Erythroblast (primary cell): ENCODE measurements at regions not wholly inside any gene's neighbourhood (a gene's known extent, or its start where the extent isn't known, plus 50 kb on each side); places are given as distances from the start of the nearest gene placed in this dataset.

Experiments used
- GATA1 ChIP-seq: IDR thresholded peaks from 2 replicates; pipeline ENCODE4 v1.6.1; 2011; ENCODE audit warnings: low read depth, mild to moderate bottlenecking, control low read depth, low read length, moderate library complexity
- POLR2A ChIP-seq: IDR thresholded peaks from 2 replicates; pipeline ENCODE4 v1.6.1; 2011; ENCODE audit warnings: mild to moderate bottlenecking, low read length

GRCh38 chr7:131972251-131972650, 415.8 kb upstream of the PODXL start:
- TF ChIP-seq POLR2A, result no peak
- no peak for TF ChIP-seq GATA1
